Glomerular visceral epithelial cell (primary cell): ENCODE measurements at regions not wholly inside any gene's neighbourhood (a gene's known extent, or its start where the extent isn't known, plus 50 kb on each side); places are given as distances from the start of the nearest gene placed in this dataset.
"Not testable (repeated sequence)": the region's sequence is repeated elsewhere in the genome, so short reads cannot be mapped to it uniquely, and the experiment has no call there.

Experiments used
- DNase-seq: peaks from one replicate; pipeline ENCODE4 v3.0.0-alpha.2; 2016; ENCODE audit errors: extremely low spot score

DNA sequence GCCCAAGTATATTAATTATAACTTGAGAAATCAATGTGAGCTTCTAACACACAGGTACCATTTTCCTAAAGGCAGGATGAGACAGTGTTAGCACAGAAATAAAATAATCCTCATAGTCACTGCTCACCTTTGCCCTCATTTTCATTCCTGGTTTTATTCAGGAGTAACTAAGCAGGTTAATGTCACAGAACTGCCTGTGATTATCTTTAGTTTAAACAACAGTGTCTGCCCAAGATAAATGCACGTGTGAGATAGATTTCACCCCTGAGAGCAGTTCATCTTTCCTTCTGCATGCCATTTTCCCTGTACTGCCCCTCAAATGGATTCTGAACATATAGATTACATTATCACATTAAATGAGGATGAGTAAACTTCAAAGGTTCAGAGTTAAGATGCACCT lies 250.7 kb downstream of the RMST start:
- no peak for DNase-seq

DNA sequence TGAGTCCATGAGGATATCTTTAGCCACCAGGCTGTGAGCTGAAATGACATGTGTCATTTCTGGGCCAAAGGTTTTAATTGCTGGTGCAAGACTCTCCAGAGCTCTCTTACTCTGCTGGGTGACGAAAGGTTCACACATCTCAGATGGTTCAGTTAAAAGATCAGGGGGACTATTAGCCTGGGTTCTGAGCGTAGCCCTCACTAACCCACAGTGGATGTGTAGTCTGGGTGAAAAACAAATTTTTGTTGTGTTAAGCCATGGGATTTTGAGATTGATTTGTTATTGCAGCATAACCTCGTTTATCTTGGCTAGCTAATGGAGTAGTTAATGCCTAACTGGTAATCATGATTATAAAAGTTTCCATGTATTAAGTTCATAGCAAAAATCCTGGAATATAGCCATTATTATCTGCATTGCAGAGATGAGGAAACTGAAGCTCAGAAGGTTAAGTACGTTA lies 251.5 kb downstream of the RMST start:
- no peak for DNase-seq

DNA sequence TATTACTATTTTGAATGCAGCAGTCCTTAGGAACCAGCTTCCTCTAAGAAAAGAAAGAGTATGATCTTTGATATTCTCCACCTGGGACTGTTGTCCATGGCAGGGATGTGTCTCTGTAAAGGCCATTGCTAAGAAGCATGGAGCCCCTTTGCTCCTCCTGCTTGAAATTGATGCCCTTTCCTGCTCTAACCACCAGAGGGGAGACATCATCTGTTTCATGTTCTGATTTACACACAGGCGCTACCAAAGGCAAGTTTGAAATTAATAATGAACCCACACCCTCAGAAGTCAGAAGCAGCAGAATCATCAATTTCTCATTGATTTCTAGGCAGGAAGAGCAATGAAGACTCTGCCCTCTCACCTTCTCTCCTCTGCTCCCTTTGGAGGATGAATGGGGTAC lies 253.8 kb downstream of the RMST start:
- DNase-seq: no peak

DNA sequence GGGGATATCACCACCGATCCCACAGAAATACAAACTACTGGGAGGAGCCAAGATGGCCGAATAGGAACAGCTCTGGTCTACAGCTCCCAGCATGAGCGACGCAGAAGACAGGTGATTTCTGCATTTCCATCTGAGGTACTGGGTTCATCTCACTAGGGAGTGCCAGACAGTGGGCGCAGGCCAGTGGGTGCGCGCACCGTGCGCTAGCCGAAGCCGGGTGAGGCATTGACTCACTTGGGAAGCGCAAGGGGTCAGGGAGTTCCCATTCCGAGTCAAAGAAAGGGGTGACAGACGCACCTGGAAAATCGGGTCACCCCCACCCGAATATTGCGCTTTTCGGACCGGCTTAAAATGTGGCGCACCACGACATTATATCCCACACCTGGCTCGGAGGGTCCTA lies 261.2 kb downstream of the RMST start:
- not testable (repeated sequence) for DNase-seq

DNA sequence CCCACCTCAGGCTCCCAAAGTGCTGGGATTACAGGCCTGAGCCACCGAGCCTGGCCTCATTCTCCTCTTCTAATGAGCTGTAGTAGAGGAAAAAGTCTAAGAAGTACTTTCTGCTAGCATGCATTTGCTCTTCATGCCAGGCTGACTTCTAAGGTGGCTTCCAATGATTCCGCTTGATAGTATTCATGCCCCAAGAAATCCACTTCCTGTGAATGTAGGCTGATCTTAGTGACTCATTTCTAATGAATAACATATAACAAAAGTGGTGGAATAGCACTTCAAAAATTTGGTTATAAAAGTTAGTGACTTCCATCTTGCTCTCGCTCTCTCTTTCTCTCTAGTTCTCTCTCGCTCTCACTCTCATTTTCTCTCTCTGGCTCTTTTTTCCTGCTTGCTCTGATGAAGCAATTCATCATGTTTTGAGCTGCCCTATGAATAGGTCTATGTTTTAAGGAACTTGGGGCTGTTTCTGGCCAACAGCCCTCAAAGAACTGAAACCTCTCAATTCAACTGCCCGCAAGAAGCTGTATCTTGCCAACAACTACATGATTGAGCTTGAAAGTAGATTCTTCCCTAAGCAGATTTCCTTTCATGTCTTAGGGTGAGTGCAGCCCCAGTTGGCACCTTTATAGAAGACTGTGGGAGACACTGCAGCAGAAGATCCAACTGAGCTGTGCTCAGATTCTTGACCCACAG lies 282.9 kb downstream of the RMST start:
- DNase-seq: no peak

DNA sequence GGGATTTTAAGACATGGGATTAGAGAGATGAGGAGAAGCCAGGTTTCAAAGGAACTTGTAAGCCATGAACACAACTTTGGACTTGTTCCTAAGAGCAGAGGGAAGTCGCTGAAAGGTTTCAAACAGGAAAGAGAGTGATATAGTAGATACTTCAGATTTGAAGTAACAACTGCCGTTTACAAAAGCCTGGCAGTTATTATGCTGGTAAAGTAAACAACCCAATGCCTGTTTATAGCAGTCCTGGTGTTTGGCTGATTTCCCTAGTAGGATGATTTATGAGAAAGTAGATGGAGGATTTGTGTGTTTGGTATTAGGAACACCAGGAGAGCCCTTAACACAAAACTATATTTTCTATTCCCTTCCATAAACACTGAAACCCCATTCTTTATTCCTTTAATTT lies 285.7 kb downstream of the RMST start:
- no peak for DNase-seq

DNA sequence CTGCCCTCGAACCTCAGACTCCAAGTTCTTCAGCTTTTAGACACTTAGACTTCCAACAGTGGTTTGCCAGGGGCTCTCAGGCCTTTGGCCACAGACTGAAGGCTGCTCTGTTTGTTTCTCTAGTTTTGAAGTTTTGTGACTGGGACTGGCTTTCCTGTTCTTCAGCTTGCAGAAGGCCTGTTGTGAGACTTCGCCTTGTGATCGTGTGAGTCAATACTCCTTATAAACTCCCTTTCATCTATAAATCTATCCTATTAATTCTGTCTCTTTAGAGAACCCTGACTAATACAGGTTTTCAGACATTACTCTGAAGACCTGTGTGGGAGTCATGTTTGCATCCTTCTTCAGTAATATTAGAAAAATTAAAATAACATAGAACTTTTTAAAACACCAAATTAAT lies 289.1 kb downstream of the RMST start:
- no peak for DNase-seq

DNA sequence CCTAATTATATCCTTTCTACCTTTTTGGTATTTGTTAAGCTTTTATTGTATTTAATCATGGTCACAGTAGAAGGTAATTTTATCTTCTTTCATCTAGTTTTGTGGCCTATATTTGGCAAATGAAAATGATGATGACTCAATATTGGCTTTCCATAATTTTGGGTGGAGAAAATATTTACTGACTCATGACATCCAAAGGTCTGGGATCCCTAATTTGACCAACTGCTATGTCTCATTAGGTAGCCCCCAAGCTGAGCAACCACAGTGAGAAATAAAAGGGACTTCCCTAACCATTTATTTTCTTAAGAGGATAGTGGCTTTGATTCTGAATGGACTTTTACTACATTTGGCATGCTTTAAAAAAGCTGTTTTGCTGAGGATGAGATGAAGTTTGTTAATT lies 289.5 kb downstream of the RMST start:
- no peak for DNase-seq

DNA sequence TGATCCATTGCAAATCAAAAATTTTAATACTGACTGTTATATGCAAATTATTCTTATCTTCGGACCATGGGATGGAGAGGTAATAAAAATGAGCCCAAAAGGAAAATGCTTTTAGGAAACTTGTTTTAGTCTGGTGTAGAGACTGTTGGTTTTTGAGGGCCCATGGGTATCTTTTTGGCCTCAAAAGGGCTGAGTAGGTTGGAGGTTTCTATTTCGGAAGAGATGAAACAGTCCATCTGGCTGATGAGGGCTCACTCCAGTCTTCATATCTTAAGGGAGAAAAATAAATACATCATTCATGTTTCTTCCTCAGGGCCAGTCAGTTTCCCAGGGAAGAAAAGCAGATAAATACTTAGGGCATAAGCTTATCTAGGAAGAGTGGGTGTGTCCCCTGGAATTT lies 290.7 kb downstream of the RMST start:
- no peak for DNase-seq

DNA sequence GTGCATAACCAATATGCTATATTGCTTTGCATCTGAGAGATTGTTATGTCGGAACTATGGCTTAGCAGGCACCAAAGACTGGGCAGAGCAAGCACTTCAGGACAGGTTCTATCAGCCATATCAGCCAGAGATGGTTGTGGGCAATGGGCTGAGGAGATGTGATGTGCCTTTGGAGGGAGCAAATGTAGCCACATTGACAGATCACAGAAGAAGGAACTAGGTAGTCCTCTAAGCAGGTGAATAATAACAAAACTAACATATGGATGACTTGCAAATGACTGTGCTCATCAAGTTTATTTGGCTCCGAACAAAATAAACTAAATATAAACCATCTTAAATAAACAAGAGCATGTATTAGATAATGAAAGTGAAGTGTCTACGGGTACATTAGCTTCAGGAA lies 291.7 kb downstream of the RMST start:
- DNase-seq: no peak

DNA sequence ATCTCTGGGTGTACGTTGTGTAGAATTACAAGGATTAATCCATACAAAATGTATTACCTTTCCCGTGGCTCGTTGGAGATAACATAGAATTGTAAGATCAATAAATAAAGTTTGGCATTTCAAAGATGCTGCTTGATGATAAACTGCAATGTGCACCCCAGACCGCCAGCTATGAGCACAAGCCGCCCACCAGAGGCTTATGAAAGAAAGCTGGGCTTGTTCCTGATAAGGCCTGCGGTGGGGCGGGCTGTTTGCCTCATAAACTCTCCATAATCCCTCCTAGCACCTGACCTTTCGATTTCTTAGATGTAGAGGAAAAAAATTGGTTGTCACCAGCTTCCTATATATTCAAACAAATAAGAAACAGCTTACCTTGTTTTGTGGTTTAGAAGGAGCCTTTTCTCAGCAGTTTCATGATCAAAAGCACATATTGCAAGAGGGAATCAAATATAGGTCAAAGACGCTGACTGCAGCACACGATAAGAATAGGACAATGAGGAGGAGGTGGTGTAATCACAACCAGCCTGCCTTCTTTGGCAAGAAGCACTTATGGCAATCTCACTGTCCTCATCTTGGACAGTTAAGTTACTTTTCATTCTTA lies 293.6 kb downstream of the RMST start:
- DNase-seq: no peak

DNA sequence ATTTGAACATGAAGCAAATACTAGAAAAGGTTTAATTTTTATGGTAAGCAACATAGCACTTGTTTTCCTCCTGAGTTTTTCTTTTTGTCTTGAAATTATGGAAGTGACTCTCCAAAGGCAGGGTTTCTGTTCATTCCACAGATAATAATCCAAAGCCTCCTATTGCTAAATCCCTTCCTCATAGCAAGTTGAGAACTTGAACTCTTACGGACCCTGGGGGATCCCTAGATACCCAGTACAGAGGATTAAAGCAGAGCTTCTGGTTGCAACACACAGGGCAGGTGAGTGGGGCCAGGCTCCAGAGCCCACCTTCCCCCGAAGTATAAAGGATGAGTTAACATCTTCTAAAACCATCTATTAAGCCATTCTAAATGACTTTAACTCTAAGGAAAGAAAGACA lies 294.1 kb downstream of the RMST start:
- no peak for DNase-seq

DNA sequence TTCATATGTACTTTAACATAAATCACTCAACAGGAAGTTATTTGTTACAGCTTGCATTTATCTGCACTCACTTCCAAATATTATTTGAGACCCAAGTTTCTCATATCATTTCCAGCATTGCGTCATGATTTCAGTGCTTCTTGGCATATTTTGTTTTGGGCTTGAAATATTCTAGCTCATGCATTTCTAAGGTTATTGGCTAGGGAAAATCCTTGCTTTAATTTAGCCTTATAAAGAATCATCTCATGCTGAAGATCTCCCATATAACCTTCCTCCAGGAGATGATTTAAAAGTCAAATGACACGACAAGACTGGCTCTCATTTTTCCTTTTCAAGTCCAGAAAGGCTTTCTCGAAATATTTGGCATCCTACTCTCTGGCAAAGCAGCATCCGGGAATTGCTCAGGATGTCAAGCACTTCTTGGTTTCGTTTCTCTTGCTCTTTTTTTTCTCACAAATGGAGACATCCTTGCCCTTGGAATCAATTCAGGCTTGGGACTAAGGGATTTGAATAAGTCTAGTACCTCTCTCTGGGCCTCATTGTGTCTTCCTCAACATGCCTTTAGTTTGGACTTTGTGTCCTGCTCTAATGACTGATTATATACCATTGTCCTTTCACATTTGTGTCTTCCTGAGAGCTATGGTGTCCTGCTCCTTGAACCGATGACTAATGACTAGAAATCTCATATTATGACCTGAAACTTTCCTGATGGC lies 295.0 kb downstream of the RMST start:
- DNase-seq: no peak

DNA sequence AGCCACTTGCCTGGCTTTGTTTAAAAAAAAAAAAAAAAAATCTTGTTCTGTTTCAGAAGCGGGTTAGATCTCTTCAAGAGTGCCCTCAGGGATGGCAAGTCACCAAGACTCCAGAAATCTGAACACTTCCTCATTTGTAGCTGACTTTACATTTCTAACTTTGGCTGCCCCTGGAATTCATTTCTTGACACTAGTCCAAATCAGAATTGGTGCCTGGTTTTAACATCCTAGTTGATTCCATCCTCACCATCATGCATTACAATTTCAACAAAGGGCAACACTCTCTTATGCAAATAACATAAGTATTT lies 295.5 kb downstream of the RMST start:
- no peak for DNase-seq

DNA sequence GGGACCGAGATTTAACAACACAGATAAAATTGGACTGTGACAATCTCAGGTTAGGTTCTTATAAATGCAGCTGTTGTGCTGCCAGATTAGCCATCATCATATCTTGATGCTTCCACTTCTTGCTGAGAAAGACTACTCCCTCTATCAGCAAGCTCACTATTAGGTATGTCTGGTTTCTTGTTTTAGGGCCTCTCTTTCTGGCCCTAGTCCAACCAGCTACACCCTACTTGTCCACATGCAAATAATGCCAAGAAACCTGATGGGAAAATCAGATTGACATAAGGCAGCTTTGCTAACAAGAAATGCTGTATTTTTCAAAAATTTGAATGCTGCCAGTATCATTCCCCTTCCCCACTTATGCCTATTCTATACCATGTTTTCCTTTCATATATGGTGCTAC lies 296.0 kb downstream of the RMST start:
- DNase-seq: no peak

DNA sequence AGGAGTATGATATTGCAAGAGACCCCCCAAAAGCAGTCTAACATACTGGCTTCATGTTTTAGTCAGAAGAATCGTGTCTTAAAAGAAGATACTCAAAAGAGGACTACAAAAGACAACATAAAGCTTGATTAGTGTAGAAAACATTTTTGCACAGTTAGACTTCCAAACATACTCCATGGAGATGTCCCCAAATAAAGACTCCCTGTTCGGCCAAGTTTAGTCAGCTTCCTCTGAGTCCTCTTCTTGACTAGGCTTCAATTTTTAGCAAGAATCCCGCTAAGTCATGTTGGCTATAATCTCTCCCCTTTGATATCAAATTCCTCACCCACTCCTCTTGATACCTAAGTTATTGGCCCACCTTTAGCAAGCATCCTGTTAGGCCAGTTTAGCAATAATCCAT lies 298.0 kb downstream of the RMST start:
- no peak for DNase-seq

DNA sequence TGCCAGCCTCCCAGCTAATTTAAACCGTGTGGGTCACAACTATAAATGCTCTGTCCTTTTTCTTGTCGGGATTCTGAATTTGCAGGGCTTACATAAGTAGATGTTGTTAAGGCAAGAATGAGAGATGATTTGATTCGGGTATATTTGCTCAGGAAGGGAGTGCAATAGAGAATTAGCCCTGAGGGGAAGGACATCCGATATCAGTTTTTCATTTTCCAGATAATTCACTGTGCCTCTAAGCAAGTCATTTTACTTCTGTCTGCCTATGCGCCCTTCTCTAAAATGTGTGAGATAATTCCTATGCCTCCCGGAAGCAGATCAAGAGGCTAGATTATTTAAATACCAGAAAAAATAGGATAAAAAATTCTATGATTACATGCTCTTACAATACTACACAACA lies 300.5 kb downstream of the RMST start:
- DNase-seq: no peak

DNA sequence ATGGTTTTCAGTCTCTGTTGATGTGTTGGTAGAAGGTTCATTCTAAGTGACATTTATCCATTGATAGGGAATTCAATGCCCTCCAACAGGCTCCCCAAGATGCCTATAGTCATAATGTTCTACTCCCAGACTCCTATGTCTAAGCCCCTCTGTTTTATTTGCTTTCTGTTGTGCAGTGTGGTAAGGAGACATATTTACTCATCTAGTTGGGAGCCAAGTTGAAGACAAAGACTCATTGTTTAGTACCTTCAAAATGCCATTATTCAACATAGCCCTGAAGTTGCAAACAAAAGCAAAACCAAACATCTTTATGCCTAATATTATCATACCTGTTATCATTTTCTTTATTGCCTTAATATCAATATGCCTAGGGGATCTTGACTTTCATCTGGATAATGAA lies 302.1 kb downstream of the RMST start:
- DNase-seq: no peak

DNA sequence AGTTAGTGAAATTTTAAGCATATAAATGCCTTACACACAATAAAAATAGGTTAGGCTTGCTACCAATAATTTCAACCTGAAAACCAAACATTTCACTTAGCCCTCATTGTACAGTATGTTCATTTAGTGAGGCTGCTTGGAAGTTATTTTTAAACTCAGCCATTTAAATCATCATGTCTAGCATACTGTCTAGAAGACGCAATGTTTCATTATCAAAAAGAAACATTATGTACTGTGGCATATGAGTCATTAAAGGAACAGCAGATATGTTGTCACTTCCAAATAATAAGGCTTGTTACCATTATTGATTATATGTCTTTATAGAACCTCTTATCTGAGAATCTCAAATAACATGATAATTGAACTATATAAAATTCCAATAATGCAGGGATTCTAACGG lies 304.7 kb downstream of the RMST start:
- DNase-seq: no peak

DNA sequence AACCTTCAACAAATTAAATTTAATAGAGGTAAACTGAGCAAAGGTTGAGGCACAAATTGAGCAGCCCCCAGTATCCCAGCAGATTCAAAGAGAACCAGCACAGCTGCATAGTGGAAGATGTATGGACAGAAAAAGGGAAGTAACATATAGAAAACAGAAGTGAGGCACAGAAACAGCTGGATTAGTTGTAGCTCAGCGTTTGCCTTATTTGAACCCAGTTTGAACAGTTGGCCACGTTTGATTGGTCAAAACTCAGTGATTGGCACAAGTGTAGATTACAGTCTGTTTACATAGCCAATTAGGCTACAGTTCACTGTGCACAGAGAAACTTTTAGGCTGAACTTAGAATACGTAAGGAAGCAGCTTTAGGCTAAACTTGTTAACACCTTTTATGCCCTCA lies 315.5 kb downstream of the RMST start:
- DNase-seq: no peak

DNA sequence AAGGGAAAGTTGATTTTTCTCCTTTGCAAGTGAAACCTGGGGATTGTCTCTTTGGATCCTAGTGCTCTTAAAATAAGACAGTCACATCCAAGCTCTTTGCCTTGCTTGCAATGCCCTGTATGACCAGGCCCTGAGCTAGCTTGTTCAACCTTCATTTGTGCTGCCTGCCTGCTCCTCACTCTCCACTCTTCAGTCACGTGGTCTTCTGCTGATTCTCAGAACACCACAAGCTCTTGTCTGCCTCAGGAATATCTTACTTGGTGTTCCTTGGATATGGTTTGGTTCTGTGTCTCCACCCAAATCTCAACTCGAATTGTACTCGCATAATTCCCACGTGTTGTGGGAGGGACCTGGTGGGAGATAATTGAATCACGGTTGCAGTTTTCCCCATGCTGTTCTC lies 318.7 kb downstream of the RMST start:
- DNase-seq: no peak

DNA sequence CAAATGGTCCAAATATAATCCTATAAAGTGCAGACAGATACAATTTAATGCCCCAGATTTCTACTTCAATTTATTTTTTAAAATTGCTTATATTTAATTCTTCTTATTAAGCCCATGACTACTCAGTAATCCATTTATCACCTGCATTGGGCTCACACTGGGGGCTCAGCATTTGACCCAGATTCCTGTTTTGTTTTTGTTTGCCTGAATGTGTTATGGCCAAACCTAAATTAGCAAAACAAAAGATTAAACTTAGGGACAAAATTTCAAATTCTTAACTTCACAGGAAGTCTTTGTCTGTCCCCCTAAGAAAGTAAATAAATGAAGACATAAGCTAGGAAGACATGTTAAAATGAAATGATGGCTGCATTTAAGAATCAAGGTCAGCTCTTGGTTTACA lies 322.3 kb downstream of the RMST start:
- no peak for DNase-seq

DNA sequence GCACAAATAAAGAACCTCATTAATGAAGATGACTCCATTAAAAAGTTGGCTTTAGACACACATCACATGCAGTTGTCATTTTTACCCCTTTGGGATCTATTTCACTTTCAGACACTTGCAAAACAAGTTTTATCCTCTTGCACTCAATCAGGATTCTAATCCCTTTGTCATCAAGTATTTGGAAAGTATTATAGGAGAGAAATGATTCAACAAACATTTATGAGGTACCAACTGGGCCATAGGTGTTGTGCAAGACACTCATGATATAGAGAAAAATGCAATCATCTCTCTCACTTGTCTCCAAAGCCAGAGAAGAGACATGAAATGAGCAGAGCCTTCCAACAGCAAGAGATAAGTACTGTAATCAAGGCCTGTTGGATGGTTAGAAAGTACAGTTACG lies 327.7 kb downstream of the RMST start:
- DNase-seq: no peak

DNA sequence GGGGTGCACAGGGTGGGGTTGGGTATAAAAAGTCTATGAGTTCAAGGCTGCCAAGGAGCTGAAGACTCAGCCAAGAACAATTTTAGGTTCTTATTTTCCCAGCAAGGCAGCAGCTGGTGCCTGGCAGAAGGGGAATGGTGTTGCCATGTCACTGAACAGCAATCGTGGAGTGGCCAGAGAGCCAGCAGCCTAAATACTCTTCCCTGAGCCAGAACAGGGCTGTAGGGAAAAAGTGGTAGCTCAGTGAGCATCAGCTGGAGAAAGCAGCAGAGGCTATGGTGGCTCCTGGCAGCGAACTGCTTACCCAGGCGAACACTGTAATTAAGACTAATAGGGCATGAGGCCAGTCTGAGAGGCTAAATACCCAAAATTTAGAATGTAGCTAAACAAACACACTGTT lies 334.9 kb downstream of the RMST start:
- DNase-seq: no peak
